ENCODE measurements at regions not wholly inside any gene's neighbourhood (a gene's known extent, or its start where the extent isn't known, plus 50 kb on each side); places are given as distances from the start of the nearest gene placed in this dataset.

GRCh38 chr7:91789558-91789957, 90.9 kb downstream of the MTERF1 start:
- TF ChIP-seq POLR2A (IDR thresholded peaks at IDR 0.05) (no peak), CTCF (IDR thresholded peaks at IDR 0.05) (no peak), POLR2AphosphoS5 (IDR thresholded peaks at IDR 0.05) (no peak)
